GM12892 (cell line): ENCODE measurements at regions not wholly inside any gene's neighbourhood (a gene's known extent, or its start where the extent isn't known, plus 50 kb on each side); places are given as distances from the start of the nearest gene placed in this dataset.

Experiments used
- POLR2A ChIP-seq: IDR thresholded peaks from 2 replicates; pipeline ENCODE4 v1.6.1; 2011; ENCODE audit warnings: low read depth, low read length, control low read depth
- POLR2AphosphoS5 ChIP-seq: IDR thresholded peaks from 2 replicates; pipeline ENCODE4 v1.6.1; 2011; ENCODE audit warnings: low read depth, low read length, control low read depth
- TAF1 ChIP-seq: IDR thresholded peaks from 2 replicates; pipeline ENCODE4 v1.6.1; 2011; ENCODE audit warnings: low read depth, mild to moderate bottlenecking, control low read depth, low read length, borderline replicate concordance

DNA sequence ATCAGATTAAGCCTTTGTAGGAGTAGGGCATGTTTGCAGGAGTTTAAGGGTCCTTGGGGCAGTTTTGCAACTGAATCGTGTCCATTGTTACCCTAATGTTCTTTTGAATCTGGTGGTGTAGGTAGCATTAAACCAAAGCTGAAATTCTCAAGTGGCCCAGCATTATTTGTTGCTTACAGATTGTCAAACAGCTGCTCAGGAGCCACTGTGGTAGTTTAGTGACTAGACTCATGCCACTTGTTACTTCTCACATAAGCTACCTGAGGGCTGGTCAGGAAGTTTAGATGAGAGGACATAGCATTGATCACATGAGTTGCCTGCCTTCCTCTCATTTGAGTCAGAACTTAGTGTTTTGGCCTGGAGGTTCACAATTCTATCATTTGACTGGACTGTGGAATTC, 157.6 kb downstream of the HAUS1 start:
- TF ChIP-seq POLR2AphosphoS5 (no peak), POLR2A (no peak), TAF1 (no peak)
